Astrocyte of the cerebellum (primary cell): ENCODE measurements at regions not wholly inside any gene's neighbourhood (a gene's known extent, or its start where the extent isn't known, plus 50 kb on each side); places are given as distances from the start of the nearest gene placed in this dataset.

Experiments
- DNase-seq: peaks from one replicate; pipeline ENCODE4 v3.0.0-alpha.2; 2011; ENCODE audit warnings: low read depth
- H3K4me3 ChIP-seq: 2 replicates; pipeline ENCODE4 v1.5.1; 2011; ENCODE audit warnings: mild to moderate bottlenecking, low read depth, low read length, moderate library complexity
- in situ Hi-C: cut with HindIII; loops from 2 replicates; pipeline ENCODE4 v1.10.0; 2017; ENCODE audit warnings: low sequenced_read_pairs
- TF ChIP-seq, protein P1 (sequence below): IDR thresholded peaks from 2 replicates; pipeline ENCODE4 v1.5.1; 2012; ENCODE audit warnings: low read length, low read depth, moderate library complexity, mild to moderate bottlenecking; ENCODE audit errors: missing control alignments

DNA sequence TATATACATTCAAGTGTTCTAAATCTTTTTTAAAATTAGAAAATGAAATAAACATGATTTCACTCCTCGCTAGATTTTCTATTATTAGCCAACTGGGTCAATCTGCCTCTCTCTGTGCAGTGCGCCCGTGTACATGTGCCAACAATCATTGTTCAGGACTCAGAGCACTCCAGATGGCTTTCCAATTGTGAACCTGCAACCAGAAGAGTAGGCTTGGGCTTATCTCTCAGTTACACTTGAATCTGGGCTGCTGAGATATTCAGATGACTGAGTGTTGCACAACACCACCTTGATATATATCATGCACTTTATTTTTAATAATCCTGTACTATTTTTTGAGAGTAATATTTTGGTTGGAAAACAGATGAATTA lies 184.0 kb upstream of the FSTL5 start:
- TF ChIP-seq, protein P1, sequence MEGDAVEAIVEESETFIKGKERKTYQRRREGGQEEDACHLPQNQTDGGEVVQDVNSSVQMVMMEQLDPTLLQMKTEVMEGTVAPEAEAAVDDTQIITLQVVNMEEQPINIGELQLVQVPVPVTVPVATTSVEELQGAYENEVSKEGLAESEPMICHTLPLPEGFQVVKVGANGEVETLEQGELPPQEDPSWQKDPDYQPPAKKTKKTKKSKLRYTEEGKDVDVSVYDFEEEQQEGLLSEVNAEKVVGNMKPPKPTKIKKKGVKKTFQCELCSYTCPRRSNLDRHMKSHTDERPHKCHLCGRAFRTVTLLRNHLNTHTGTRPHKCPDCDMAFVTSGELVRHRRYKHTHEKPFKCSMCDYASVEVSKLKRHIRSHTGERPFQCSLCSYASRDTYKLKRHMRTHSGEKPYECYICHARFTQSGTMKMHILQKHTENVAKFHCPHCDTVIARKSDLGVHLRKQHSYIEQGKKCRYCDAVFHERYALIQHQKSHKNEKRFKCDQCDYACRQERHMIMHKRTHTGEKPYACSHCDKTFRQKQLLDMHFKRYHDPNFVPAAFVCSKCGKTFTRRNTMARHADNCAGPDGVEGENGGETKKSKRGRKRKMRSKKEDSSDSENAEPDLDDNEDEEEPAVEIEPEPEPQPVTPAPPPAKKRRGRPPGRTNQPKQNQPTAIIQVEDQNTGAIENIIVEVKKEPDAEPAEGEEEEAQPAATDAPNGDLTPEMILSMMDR = no peak
- H3K4me3 ChIP-seq = no peak overlapping the region
- DNase-seq = no peak
- in situ Hi-C loops = no loop called here

DNA sequence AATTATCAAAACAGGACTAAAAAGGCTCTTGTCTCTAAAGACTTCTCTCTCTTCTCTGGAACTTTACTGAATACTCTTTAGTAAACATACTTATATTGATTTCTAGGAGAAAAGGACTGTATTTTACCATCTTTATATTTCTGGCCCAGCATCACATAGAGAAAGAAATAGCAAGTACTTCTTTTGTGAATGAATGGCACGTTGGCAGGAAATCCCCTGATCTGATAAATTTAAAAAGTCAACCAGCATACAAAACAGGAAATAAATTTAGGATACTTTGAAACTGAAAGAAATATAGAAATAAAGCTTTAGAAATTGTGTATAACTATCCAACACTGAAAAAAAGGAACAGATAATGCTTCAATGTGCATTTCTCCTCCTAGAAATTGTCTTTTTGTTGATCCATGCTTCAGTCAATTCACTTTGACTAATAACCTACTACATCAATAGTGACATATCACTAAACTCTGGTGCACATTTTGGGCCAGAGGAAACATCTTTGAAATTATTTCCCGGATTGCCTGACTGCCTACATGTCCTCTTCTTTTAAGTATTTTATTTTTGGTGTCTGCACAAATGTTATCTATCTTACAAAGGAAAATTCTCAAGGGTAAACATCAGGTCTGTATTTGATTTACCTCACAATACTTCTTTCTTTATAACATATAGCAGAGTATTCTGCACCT lies 183.5 kb upstream of the FSTL5 start:
- DNase-seq = no peak
- TF ChIP-seq, protein P1 = no peak
- in situ Hi-C loops = no loop called here
- no peak overlapping the region for H3K4me3 ChIP-seq

DNA sequence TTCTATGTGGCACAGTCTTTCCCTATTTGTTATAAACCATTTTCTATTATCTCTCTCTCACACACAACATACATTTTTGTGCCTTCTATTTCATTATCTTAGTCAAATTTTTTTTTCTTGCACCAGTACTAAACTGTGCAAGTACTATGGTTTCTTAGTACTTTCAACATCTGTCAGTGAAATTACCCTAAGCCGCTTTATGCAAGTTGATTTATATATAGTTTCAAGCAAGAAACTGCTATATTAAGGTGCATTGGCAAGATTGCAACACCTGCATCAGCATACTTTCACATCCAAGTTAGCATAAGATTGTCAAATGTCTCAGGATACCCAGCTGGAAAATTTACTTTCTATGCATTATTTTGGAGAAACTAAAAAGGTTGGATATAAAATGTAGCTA lies 180.2 kb upstream of the FSTL5 start:
- no peak overlapping the region for H3K4me3 ChIP-seq
- DNase-seq = no peak
- TF ChIP-seq, protein P1 = no peak
- in situ Hi-C loops = no loop called here

DNA sequence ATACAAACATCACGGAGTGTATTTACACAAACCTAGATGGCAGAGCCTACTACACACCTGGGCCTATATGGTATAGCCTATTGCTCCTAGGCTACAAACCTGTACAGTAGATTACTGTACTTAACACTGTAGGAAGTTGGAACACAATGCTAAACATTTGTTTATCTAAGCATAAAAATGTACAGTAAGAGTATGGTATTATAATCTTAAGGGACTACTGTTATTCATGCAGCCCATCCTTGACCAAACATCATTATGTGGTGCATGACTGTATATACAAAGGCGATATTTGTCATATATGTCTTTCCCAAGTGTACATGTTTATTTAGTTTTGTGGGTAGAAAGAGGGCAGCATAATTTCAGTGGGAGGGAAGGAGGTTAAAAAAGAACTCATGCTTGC lies 177.7 kb upstream of the FSTL5 start:
- in situ Hi-C loops = no loop called here
- TF ChIP-seq, protein P1 = no peak
- no peak for DNase-seq
- H3K4me3 ChIP-seq = no peak overlapping the region

DNA sequence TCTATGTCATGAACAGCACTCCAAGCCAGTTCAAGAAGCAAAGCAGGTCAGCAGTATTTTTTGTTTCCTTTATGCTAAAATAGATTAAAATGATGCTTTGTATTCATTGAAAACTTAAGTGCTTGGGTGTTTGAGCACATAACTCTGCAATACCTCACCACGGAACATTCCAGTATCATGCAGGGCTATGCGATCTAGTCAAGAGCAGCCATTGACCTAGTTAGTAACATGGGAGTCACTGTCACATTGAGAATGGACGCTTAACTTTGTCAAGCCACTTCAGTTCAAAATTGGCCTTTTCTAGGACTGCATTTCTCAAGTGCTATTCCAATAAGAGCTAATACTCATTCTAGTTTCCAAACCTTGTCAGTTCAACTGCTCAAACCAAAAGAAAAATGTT lies 160.1 kb upstream of the FSTL5 start:
- DNase-seq = no peak
- no peak overlapping the region for H3K4me3 ChIP-seq
- in situ Hi-C loops = no loop called here
- TF ChIP-seq, protein P1 = no peak

DNA sequence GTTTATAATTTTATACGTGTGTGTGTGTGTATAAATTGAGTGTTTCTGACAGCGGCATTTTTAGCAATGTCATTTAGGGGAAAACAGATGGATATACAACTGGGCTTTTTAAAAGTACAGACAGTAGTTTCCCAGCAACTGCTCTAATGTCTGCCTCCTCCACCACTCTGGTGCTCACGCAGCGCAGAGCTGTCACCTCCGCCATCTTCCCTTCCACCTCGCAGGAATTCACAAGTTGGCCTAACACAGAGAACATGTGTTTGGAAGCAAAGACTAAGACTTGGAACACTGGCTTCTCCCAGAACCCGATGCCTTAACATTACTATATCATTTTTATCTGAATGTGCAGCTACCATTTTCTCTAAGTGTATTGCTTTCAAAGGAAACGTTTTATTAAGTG lies 158.3 kb upstream of the FSTL5 start:
- DNase-seq = no peak
- in situ Hi-C loops = no loop called here
- TF ChIP-seq, protein P1 = no peak
- no peak overlapping the region for H3K4me3 ChIP-seq
